ENCODE measurements at regions not wholly inside any gene's neighbourhood (a gene's known extent, or its start where the extent isn't known, plus 50 kb on each side); places are given as distances from the start of the nearest gene placed in this dataset.
"Not testable (repeated sequence)": the region's sequence is repeated elsewhere in the genome, so short reads cannot be mapped to it uniquely, and the experiment has no call there.

DNA sequence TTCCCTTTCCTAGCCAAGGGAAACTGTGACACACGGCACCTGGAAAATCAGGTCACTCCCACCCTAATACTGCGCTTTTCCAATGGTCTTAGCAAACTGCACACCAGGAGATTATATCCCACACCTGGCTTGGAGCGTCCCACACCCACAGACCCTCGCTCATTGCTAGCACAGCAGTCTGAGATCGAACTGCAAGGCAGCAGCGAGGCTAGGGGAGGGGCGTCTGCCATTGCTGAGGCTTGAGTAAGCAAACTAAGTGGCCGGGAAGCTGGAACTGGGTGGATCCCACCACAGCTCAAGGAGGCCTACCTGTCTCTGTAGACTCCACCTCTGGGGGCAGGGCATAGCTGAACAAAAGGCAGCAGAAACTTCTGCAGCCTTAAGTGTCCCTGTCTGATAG lies 132.9 kb downstream of the TMEM167A start:
- not testable (repeated sequence) for DNase-seq

DNA sequence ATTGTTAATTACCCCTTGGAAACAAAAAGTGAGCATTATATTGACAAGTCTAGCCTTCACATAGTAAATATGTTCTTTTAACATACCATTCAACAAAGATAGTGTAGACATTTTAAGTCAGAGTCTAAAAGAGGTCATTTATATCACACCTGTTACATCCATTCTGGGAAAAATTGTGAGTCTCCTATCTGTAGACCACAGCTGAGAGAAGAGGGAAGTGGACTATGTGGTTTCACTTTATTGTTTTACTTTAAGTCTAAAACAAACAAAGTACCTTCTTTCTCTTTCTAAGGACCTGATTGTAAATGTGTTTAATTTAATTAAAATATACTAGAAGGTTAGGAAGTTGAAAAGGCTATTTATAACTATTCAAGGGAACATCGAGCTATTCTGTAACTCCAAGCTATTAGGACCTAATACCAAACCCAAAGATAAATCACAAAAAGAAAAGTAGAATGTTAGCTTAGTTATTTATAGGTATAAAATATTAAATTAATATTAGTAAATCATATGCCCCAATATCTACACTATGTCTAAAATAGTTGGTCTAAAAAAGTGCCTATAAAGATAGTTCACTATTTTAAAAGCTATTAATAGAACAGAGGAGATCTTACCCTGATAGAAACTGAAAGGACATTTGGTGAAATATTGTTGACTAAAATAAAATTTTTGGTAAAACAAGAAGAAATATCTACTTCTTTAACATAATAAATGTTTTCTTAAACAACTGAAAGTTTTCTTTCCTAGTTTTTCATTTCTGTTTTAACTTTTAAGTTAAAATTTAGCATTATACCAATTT lies 134.9 kb downstream of the TMEM167A start:
- DNase-seq: no peak

DNA sequence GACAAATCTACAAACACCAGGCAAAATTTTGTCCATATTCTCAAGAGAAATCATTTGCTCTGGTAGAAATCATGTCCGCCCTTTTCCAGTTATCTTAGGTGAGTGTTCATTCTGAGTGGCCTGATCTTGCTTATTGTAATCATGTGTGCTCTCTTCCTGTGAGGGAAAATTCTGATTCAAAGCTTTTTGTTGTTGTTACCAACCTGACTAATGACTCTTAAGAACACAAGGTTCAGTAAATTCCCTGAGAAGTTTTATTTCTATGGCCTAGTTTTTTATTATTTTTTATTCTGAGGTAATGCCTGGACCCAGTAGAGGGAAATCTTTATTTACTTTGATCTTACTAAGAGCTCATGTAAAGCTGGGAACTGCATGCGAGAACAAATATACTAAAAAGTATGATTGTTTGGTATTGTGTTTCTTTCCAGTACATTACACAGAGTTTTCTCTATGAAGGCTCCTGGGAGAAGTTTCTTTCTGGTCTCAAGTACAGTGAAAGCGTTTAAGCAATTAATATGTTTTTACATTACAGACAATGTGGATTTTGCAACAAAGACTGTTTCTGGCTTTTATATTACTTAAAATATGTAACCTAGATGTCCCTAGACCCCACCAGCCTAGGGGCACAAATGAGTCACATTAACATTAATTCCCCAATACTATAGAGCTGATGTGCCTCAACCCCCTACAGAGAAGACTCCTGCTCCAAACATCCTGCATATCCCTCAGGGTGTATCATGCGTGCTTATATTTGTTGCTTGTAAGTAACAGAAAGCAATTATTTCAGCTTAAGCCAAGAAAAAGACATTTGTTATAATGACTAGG lies 138.1 kb downstream of the TMEM167A start:
- no peak for DNase-seq

DNA sequence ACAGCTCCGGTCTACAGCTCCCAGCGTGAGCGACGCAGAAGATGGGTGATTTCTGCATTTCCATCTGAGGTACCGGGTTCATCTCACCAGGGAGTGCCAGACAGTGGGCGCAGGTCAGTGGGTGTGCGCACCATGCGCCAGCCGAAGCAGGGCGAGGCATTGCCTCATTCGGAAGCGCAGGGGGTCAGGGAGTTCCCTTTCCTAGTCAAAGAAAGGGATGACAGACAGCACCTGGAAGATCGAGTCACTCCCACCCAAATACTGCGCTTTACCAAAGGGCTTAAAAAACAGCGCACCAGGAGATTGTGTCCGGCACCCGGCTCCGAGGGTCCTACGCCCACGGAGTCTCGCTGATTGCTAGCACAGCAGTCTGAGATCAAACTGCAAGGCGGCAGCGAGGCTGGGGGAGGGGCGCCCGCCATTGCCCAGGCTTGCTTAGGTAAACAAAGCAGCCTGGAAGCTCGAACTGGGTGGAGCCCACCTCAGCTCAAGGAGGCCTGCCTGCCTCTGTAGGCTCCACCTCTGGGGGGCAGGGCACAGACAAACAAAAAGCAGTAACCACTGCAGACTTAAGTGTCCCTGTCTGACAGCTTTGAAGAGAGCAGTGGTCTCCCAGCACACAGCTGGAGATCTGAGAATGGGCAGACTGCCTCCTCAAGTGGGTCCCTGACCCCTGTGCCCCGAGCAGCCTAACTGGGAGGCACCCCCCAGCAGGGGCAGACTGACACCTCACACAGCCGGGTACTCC lies 144.5 kb downstream of the TMEM167A start:
- not testable (repeated sequence) for DNase-seq

DNA sequence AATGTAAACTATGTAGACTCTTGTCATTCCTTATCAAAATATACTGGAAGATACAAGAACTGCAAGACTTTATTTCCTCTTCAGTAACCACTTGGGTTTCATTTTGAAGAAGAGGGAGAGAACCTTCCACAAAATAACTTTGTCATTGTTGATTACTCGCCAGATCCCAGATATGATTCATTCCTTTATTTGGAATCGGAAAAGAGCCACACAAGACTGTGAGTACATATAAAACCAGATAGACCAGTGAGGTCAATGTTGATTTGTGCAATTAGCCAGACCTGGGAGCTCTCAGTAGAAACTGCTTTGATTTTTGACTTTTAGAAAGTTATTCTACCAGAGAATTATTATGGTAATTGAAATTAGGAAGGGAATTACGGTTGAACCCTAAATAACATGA lies 146.1 kb downstream of the TMEM167A start:
- DNase-seq: no peak

DNA sequence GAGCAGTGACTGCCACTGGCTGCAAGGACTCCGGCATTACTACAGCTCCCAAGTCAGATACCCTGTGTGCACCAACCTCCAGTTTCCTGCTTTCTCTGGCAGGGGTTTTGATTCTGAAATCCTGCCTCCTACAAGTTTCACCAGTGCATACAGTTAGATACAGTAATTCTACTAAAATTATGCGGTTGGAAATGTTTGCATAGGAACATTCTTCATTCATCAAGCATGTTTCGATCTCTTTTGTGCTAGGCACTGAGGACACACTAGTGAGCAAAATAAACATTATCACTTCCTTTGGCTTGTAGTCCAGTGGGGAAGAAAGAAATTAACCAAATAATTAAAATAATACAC lies 152.2 kb downstream of the TMEM167A start:
- DNase-seq: no peak

DNA sequence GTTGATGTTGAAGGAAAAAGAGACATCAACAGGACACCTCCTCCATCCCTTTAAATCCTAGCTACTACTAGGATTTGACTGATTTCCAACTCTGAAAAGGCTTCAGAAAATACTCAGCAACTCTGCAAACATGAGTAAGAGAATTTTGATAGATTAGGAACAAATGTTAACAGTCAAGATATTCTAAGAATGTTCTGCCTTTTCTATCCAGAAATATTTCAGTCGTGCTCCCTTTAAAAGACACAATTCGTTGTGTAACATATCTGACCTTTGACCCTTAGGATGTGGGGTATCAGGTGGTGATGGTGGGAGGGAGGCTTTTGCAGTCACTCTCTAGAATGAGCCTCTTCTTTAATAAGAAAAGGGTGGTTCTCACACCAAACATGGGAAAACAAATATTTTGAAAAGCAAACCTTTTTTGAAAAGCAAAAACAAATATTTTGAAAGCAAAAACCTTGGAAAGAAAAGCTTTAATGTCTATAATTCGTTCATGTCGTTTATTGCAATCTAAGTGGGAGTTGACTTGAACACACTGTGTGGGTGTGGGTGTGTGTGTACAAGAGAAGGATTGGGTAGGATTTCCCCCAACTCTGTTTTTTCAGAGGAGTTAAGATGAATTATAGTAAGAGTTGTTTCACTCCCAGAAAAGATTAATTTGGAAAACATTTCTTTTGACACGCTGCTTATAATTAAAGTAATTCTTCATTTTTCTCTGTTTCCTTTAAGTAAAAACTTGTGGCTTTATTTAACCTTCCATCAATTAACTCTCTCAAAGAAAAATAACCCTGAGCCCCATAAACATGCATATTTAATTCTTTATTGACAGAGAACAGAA lies 152.8 kb downstream of the TMEM167A start:
- DNase-seq: no peak

DNA sequence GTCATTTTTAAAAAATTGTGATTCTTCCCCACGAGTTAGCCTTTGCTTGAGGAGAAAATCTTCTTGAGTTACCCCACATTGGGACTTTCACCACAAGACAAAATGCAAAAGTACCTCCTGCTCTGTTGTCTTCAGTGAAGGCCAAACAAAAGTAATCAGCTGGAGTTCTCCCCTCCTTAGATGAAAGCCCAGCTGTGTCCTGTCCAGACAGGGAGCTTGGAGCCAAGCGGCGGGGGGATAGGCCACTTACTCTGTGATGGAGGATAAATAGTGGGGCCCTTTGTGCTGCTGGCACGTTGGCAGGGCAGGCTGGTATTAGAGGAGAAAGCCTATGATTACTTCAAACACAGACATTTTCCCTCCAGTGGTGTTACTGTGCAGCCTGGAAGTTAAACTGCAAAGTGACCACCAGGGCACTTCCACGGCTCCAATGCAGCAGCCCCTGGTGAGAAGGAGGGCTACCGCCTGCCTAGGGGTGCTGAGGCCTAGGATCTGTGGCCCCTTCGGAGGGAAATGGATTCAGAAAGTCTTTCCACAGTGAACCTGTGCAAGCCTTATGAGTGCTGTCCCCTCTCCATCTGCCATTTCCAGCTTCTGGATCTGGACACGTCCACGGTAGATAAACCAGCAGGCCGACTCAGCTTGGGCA lies 155.0 kb downstream of the TMEM167A start:
- DNase-seq: no peak

DNA sequence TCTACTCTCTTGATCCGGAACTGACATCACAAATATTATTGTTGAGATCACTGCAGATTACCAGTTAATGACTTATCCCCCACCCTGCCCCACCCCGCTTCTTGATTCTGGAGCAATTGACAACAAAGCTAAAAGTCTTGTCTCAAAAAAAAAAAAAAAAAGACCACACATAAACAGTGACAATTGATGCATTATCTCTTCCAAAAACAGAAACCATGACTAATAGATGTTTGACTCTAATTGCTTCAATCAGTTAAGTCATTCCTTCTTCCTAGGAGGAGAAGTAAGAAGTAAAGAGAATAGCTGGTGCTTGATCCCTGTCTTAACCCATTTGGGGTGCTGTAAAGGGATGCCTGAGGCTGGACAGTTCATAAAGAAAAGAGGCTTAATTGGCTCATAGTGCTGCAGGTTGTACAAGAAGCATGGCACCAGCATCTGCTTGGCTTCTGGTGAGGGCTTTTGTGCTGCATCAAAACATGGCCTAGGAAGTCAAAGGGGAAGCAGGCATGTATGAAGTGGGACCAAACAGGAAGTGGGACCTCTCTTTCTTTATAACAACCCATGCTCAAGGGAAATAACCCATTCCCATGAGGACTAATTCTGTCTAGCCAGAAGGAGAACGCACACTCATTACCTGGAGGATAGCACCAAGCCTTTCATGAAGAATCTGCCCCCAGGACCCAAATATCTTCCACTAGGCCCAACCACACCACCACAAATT lies 158.7 kb downstream of the TMEM167A start:
- no peak for DNase-seq

DNA sequence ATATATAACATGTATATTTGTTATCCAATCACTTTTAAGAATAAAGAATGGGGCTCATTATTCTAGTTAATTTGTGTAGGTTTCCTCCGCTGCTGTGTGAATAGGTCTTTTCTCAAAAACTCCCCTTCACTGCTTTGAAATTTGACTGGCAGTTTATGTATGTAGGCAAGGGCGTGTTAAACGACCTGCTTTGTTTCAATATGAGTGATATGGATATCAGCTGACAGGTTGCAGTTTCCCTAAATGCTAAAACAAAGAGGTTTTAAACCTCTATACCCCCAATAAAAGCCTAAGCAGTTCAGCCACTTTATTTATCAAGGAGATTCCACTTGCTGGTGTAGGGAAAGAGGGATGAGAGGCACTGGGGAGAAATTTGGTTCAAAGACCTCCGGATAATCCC lies 159.6 kb downstream of the TMEM167A start:
- no peak for DNase-seq

DNA sequence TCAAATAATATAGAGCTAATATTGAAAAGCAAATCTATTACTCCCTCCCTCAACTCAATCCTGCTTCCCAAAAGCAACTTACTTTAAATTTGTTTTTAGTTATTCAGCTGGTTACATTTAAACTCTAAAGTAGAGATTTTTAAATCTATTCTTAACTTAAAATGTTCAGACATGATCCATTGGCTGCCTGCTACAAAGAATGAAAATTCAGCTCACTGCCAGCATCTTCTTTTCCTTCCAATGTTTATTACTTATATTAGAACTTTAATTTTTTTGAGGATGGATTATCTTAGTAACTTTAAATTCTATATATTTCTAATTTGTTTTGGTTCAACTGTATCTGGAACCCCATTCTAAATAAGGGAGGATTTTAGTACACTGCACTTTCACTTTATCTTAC lies 163.2 kb downstream of the TMEM167A start:
- DNase-seq: no peak

DNA sequence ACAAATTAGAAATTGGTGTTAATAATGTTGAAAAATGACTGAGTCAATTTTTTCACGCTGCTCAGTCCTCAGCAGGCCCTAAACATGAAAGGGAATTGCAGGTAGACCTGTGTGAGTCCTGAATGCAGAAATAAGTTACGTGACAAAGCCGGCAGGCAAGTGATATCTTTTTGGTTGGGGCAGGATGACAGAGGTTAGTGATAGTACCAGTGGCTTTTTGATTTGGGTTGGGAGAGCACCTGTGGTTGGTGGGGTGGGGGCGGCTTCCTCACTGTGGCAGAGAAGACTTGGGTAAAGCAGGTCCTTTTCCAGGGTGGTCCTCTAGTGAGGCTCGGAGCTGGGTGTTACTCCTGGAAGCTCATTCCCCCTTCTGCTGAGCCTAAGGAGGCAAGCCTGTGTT lies 164.7 kb downstream of the TMEM167A start:
- DNase-seq: no peak

DNA sequence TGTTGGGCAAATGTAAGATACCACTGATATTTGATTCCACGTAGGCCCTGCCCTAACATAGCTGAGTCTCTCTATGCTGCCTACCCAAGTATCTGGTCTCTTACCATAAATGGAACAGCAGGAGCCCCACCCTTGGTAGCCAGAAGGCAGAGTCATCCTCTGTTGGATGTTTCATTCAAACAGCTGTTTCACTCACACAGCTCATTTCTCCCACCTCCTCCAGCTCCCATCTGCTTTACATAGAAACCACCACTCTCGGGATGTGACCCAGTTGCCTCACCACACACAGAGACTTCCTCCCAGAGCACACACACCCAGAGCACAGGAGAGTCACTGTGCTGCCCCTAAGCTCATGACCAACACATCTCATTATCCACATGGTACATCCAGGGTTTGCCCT lies 165.3 kb downstream of the TMEM167A start:
- DNase-seq: no peak

DNA sequence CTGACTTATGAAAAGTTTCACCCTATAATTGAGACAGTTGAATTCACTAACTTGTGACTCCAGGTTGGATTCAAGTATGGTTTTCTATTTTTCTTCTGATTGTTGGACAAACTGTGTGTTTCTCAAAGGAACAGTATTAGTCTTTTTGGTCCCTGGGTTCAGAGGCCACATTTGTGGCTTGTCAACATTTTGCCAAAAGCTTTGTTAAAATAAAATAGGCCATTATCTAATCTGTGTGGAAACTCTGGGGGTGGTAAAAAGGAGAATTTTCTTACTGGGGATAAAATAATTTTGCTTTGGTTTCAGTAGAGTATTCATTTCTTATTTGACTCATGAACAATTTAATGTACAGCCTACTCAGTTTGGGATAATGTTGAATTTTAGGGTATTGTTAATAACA lies 166.3 kb downstream of the TMEM167A start:
- no peak for DNase-seq

DNA sequence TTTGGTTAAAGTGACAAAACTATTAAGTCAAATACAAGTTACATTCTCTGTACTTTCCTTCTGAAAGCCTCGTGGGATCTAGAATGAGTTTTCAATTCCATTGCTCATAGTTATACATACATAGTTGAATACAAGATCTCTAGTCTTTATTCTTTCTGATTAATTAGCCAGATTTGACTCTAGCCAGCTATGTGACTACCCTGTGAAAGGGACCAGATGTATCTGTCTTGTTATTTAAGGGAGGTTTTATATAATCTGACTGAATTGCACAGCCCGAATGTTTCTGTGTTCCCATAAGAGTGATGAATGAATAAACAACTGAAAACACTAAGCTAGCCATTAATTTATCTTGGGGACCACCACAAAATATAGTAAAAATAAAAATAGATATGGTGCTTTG lies 166.7 kb downstream of the TMEM167A start:
- no peak for DNase-seq

DNA sequence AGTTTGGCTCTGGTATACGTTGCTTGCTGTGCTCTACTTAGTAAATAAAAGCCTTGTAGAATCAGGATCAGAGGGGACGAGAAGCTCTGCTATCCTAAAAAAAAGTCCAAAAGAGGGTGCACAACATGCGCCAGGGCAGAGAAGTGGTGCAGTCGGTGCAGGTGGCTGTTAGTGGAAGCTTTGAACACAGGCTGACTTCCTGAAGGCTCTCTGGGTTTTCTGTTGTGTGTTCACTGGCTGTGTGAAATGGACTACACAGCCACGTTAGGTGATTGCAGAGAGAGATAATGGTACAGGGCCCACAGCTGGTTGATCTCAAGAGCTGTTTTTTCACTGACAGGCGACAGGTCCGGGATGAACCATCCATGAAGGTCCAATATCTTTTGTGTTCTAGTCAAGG lies 167.4 kb downstream of the TMEM167A start:
- no peak for DNase-seq

DNA sequence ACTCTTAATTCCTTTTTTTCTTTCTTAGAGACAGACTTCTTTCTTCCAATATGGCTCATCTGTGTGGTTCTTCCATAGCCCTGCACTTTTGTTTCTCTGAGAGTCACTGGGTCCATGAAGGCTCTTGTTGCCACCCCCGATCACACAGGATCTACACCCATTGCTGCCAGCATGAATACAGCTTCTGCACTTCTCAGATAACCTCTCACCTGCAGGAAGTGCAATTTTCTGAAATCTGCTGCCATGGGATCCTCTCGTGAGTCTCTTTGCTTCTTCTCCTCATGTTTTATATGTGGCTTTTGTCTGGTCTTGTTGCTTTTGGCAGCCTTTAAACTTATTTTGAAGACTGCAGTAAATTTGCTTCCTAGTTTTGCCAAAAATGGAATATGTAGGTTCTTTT lies 171.2 kb downstream of the TMEM167A start:
- no peak for DNase-seq

DNA sequence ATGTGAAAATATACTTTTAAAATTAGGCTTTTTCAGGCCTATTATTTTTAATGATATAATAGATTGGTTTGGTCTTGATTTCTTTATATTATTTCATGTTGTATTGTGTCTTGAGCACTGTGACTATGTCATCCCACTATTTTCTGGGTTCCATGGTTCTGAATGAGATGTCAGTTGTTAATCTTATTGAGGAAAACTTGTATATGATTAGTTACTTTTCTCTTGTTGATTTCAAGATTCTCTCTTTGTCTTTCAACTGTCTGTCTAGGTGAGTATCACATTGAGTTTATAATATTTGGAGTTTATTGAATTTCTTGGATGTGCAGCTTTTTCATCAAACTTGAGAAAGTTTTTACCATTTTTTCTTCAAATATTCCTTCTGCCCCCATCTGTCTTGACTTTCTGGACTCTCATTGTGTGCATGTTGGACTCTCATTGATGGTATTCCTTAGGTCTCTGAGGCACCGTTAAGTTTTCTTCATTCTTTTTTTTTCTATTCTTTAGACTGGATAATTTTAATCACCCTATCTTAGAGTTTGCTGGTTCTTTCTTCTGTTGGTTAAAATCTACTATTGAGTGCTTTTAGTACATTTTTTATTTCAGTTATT lies 175.8 kb downstream of the TMEM167A start:
- DNase-seq: no peak

DNA sequence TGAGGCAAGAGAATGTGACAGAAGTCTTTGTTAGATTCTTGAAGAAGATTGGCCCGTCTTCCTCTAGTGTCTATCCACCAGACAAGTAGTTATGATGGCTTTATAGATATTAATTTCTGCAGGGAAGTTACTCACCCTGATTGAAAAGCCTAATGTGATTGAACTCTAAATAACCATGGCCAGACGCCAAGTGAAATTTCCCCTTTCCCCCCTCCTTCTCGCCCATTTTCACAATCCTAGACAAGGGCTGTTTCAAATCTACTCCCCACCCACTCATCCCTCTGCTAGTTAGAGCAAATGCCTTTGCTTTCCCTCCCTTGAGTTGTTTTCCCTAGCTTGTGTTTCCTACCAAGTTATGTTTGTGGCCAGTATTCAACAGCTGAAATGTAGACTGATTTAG lies 182.5 kb downstream of the TMEM167A start:
- no peak for DNase-seq

DNA sequence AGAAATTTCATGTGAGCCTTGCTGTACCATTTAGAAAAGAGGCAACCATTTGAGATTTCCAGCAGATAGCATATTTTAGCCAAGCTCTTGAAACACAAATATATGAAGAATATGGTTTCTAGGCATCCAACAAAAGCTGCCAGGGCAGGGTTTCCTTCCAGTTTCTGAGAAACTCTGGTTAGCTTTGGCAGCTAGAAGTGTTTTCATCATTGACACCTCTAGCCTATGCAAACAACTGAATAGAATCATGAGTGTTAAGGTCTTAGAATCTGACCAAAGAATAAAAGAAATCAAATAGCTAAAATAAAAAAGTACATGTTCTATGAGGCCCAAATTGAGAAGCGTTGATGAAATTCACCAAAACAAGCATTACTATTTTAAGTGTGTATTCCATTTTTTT lies 188.1 kb downstream of the TMEM167A start:
- DNase-seq: no peak

DNA sequence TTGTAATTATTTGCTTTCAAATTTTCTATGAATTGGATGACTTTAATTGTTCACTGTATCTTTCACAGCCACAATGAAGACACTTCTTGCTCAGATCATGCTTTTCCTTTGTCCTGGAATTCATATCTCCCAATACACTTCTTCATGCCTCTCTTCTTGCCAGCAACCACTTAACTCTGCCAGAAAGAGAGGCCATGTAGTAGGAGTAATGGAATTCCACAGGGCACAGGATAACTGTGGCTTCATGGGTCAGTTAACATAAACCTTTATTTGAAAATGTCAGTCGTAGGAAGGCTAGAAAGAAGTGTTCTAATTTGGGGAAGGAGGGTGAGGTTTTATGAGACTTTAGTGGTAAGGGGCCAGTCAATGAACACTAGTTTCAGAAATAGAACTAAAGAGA lies 190.3 kb downstream of the TMEM167A start:
- no peak for DNase-seq

Measured in HCEC 1CT (cell line).